Activated CD4-positive, alpha-beta T cell treated with anti-CD3 and anti-CD28 coated beads, Interleukin-2, amount 50 U/mL, for 16 hours (primary cell): ENCODE measurements at regions not wholly inside any gene's neighbourhood (a gene's known extent, or its start where the extent isn't known, plus 50 kb on each side); places are given as distances from the start of the nearest gene placed in this dataset.

Experiments
- DNase-seq: peaks from one replicate; pipeline ENCODE4 v3.0.0-alpha.2; 2020

GRCh38 chr10:53140506-53140905 is 367.9 kb upstream of the MBL2 start:
- no peak for DNase-seq

- no peak for DNase-seq
These were observed 363.3 kb upstream of the MBL2 start for GRCh38 chr10:53135897-53136253.

GRCh38 chr10:53135213-53135896 is 362.8 kb upstream of the MBL2 start:
- DNase-seq = no peak

- DNase-seq = no peak
These were observed 361.5 kb upstream of the MBL2 start for GRCh38 chr10:53134050-53134449.

- no peak for DNase-seq
These were observed 357.8 kb upstream of the MBL2 start for GRCh38 chr10:53130337-53130736.

- DNase-seq = no peak
These were observed 355.1 kb upstream of the MBL2 start for GRCh38 chr10:53127686-53128085.

- DNase-seq = no peak
These were observed 350.7 kb upstream of the MBL2 start for GRCh38 chr10:53123311-53123710.

GRCh38 chr10:53122281-53122680 is 349.7 kb upstream of the MBL2 start:
- no peak for DNase-seq

- no peak for DNase-seq
These were observed 343.1 kb upstream of the MBL2 start for GRCh38 chr10:53115660-53116059.

- no peak for DNase-seq
These were observed 338.9 kb upstream of the MBL2 start for GRCh38 chr10:53111529-53111928.

GRCh38 chr10:53109320-53109719 is 336.7 kb upstream of the MBL2 start:
- DNase-seq = no peak

GRCh38 chr10:53108317-53108934 is 335.8 kb upstream of the MBL2 start:
- DNase-seq = no peak

- no peak for DNase-seq
These were observed 335.1 kb upstream of the MBL2 start for GRCh38 chr10:53107711-53108110.

GRCh38 chr10:53102424-53102823 is 329.8 kb upstream of the MBL2 start:
- no peak for DNase-seq

- no peak for DNase-seq
These were observed 321.3 kb upstream of the MBL2 start for GRCh38 chr10:53093878-53094277.

GRCh38 chr10:53091574-53091973 is 319.0 kb upstream of the MBL2 start:
- no peak for DNase-seq

- no peak for DNase-seq
These were observed 316.4 kb upstream of the MBL2 start for GRCh38 chr10:53088961-53089360.

GRCh38 chr10:53079283-53079682 is 306.7 kb upstream of the MBL2 start:
- DNase-seq = no peak

- DNase-seq = no peak
These were observed 304.4 kb upstream of the MBL2 start for GRCh38 chr10:53076948-53077347.

GRCh38 chr10:53075469-53075868 is 302.9 kb upstream of the MBL2 start:
- no peak for DNase-seq

GRCh38 chr10:53072144-53072543 is 299.6 kb upstream of the MBL2 start:
- DNase-seq = no peak

GRCh38 chr10:53071505-53072125 is 299.0 kb upstream of the MBL2 start:
- DNase-seq = no peak

GRCh38 chr10:53069013-53069412 is 296.4 kb upstream of the MBL2 start:
- no peak for DNase-seq

GRCh38 chr10:53064614-53065013 is 292.0 kb upstream of the MBL2 start:
- DNase-seq = no peak

- no peak for DNase-seq
These were observed 291.2 kb upstream of the MBL2 start for GRCh38 chr10:53063805-53064204.
